HEK293T (cell line): ENCODE measurements at regions not wholly inside any gene's neighbourhood (a gene's known extent, or its start where the extent isn't known, plus 50 kb on each side); places are given as distances from the start of the nearest gene placed in this dataset.

Source experiments
- BHLHE40 ChIP-seq: fragments of 450-650 bp; IDR thresholded peaks from 2 replicates; pipeline ENCODE4 v1.6.1; 2016; ENCODE audit warnings: mild to moderate bottlenecking, moderate library complexity, borderline replicate concordance
- ELF4 ChIP-seq: fragments of 450-650 bp; IDR thresholded peaks from 2 replicates; pipeline ENCODE4 v1.6.1; 2017; ENCODE audit warnings: antibody characterized with exemption
- FOXK2 ChIP-seq: fragments of 450-650 bp; IDR thresholded peaks from 2 replicates; pipeline ENCODE4 v1.6.1; 2016; ENCODE audit warnings: mild to moderate bottlenecking
- FOXM1 ChIP-seq: fragments of 450-650 bp; IDR thresholded peaks from 2 replicates; pipeline ENCODE4 v1.6.1; 2017; ENCODE audit warnings: mild to moderate bottlenecking, borderline replicate concordance
- HDGF ChIP-seq: fragments of 450-650 bp; IDR thresholded peaks from 2 replicates; pipeline ENCODE4 v1.6.1; 2017; ENCODE audit warnings: antibody characterized with exemption, borderline replicate concordance
- NFRKB ChIP-seq: fragments of 450-650 bp; IDR thresholded peaks from 2 replicates; pipeline ENCODE4 v1.6.1; 2016; ENCODE audit warnings: mild to moderate bottlenecking, moderate library complexity
- SP1 ChIP-seq: fragments of 450-650 bp; IDR thresholded peaks from 2 replicates; pipeline ENCODE4 v1.6.1; 2017
- SUZ12 ChIP-seq: fragments of 450-650 bp; IDR thresholded peaks from 2 replicates; pipeline ENCODE4 v1.6.1; 2016; ENCODE audit warnings: mild to moderate bottlenecking
- TARDBP ChIP-seq: fragments of 450-650 bp; IDR thresholded peaks from 2 replicates; pipeline ENCODE4 v1.6.1; 2016
- TF ChIP-seq, protein P1 (sequence below): fragments of 450-650 bp; IDR thresholded peaks from 2 replicates; pipeline ENCODE4 v1.6.1; 2016

DNA sequence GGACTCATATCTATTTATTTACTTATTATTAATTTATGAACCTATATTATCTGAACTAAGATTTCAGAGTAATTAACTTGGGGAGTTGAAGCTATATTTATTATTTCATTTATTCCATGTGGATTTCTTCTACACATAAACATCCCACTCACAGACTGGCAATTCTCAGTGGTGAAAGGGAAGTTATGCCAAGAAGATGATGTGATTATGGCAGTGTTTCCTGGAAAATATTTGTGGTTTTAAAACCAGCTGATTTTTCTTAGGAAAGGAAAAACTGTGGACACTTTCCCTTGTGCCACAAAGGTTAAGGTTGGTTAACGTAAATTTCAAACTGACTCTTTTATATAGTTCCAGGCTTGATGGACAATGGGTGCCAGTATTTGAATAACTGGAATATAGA is 513.1 kb downstream of the SLITRK6 start:
- TF ChIP-seq, protein P1, sequence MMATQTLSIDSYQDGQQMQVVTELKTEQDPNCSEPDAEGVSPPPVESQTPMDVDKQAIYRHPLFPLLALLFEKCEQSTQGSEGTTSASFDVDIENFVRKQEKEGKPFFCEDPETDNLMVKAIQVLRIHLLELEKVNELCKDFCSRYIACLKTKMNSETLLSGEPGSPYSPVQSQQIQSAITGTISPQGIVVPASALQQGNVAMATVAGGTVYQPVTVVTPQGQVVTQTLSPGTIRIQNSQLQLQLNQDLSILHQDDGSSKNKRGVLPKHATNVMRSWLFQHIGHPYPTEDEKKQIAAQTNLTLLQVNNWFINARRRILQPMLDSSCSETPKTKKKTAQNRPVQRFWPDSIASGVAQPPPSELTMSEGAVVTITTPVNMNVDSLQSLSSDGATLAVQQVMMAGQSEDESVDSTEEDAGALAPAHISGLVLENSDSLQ, result no peak
- TF ChIP-seq HDGF (no peak), SP1 (no peak), BHLHE40 (no peak), TARDBP (no peak), FOXM1 (no peak), NFRKB (no peak), FOXK2 (no peak), SUZ12 (no peak), ELF4 (no peak)
